ENCODE measurements at regions not wholly inside any gene's neighbourhood (a gene's known extent, or its start where the extent isn't known, plus 50 kb on each side); places are given as distances from the start of the nearest gene placed in this dataset.

- H3K36me3 ChIP-seq (ENCODE audit: low read depth, low read length) = no peaks in the 10 kb centered on the region
- no peak for TF ChIP-seq EZH2phosphoT487 (IDR thresholded peaks at IDR 0.05; ENCODE audit: borderline replicate concordance, low read length)
- TF ChIP-seq EZH2 (IDR thresholded peaks at IDR 0.05; ENCODE audit: low read length, unreplicated experiment) = no peak
- no peak for TF ChIP-seq CTCF (conservative IDR thresholded peaks at IDR 0.05; ENCODE audit: low read depth, low read length)
- H3K9me2 ChIP-seq (replicated peaks; ENCODE audit: low read length) = no peaks in the 10 kb centered on the region
- CTCF ChIA-PET = no interaction called here
- POLR2A ChIA-PET (ENCODE audit: unreplicated experiment) = no interaction called here
- H3K4me1 ChIP-seq (ENCODE audit: insufficient read depth, low read length) = no peaks in the 10 kb centered on the region
- H3K79me2 ChIP-seq (ENCODE audit: low read length) = no peaks in the 10 kb centered on the region
- no peaks in the 10 kb centered on the region for H3K9me3 ChIP-seq (ENCODE audit: low read length)
- H3K27me3 ChIP-seq (ENCODE audit: low read length) = peaks cover 7% of the 10 kb centered on the region
- H4K20me1 ChIP-seq (ENCODE audit: low read length) = no peaks in the 10 kb centered on the region
- BruUV-seq (replicated peaks) = no TSS peak
- H3K9ac ChIP-seq (ENCODE audit: low read length) = no peak overlapping the region
- H3K4me2 ChIP-seq (ENCODE audit: low read length) = no peak overlapping the region
- no peak overlapping the region for H3K27ac ChIP-seq (ENCODE audit: low read length)
- H3F3A ChIP-seq (ENCODE audit: low read length, unreplicated experiment) = no peaks in the 10 kb centered on the region
- H3K4me3 ChIP-seq (ENCODE audit: low read length) = no peak overlapping the region
- intact Hi-C loops (cut with micrococcal nuclease) = no loop called here
- DNase-seq (no peak), ATAC-seq (no peak)
- no peak overlapping the region for H2AFZ ChIP-seq (ENCODE audit: low read length)
Observed at GRCh38 chr2:129656081-129656598, 323.3 kb upstream of the RAB6C start.

GRCh38 chr2:129658430-129658829 lies 321.0 kb upstream of the RAB6C start:
- no peak for ATAC-seq
- no peak overlapping the region for H3K9ac ChIP-seq (ENCODE audit: low read length)
- no peaks in the 10 kb centered on the region for H4K20me1 ChIP-seq (ENCODE audit: low read length)
- no peak for DNase-seq
- ChIA-PET POLR2A (ENCODE audit: unreplicated experiment) (no interaction called here), CTCF (no interaction called here)
- no peaks in the 10 kb centered on the region for H3K4me1 ChIP-seq (ENCODE audit: insufficient read depth, low read length)
- H3K4me3 ChIP-seq (ENCODE audit: low read length) = no peak overlapping the region
- H3K9me2 ChIP-seq (replicated peaks; ENCODE audit: low read length) = no peaks in the 10 kb centered on the region
- no peaks in the 10 kb centered on the region for H3K9me3 ChIP-seq (ENCODE audit: low read length)
- no TSS peak for BruUV-seq (replicated peaks)
- no peaks in the 10 kb centered on the region for H3K27me3 ChIP-seq (ENCODE audit: low read length)
- H3K27ac ChIP-seq (ENCODE audit: low read length) = no peak overlapping the region
- H3K4me2 ChIP-seq (ENCODE audit: low read length) = no peak overlapping the region
- H3K79me2 ChIP-seq (ENCODE audit: low read length) = no peaks in the 10 kb centered on the region
- intact Hi-C loops (cut with micrococcal nuclease) = no loop called here
- TF ChIP-seq EZH2 (IDR thresholded peaks at IDR 0.05; ENCODE audit: low read length, unreplicated experiment) = no peak
- no peak for TF ChIP-seq CTCF (conservative IDR thresholded peaks at IDR 0.05; ENCODE audit: low read depth, low read length)
- TF ChIP-seq EZH2phosphoT487 (IDR thresholded peaks at IDR 0.05; ENCODE audit: borderline replicate concordance, low read length) = no peak
- no peak overlapping the region for H2AFZ ChIP-seq (ENCODE audit: low read length)
- no peaks in the 10 kb centered on the region for H3F3A ChIP-seq (ENCODE audit: low read length, unreplicated experiment)
- no peaks in the 10 kb centered on the region for H3K36me3 ChIP-seq (ENCODE audit: low read depth, low read length)

- Histone ChIP-seq H3K4me2 (ENCODE audit: low read length) (no peak overlapping the region), H3K79me2 (ENCODE audit: low read length) (no peaks in the 10 kb centered on the region), H3K36me3 (ENCODE audit: low read depth, low read length) (no peaks in the 10 kb centered on the region), H3K27ac (ENCODE audit: low read length) (no peak overlapping the region), H3K9me3 (ENCODE audit: low read length) (no peaks in the 10 kb centered on the region), H3K4me3 (ENCODE audit: low read length) (no peak overlapping the region), H3K27me3 (ENCODE audit: low read length) (no peaks in the 10 kb centered on the region), H3K9ac (ENCODE audit: low read length) (no peak overlapping the region), H3K4me1 (ENCODE audit: insufficient read depth, low read length) (no peaks in the 10 kb centered on the region), H4K20me1 (ENCODE audit: low read length) (no peaks in the 10 kb centered on the region), H2AFZ (ENCODE audit: low read length) (no peak overlapping the region), H3K9me2 (replicated peaks; ENCODE audit: low read length) (no peaks in the 10 kb centered on the region), H3F3A (ENCODE audit: low read length, unreplicated experiment) (no peaks in the 10 kb centered on the region)
- POLR2A ChIA-PET (ENCODE audit: unreplicated experiment) = no interaction called here
- CTCF ChIA-PET = no interaction called here
- DNase-seq = no peak
- intact Hi-C loops (cut with micrococcal nuclease) = no loop called here
- ATAC-seq = no peak
- TF ChIP-seq CTCF (conservative IDR thresholded peaks at IDR 0.05; ENCODE audit: low read depth, low read length) (no peak), EZH2phosphoT487 (IDR thresholded peaks at IDR 0.05; ENCODE audit: borderline replicate concordance, low read length) (no peak), EZH2 (IDR thresholded peaks at IDR 0.05; ENCODE audit: low read length, unreplicated experiment) (no peak)
- BruUV-seq (replicated peaks) = no TSS peak
Observed at GRCh38 chr2:129661935-129662334, 317.5 kb upstream of the RAB6C start.
